H1 (cell line): ENCODE measurements at regions not wholly inside any gene's neighbourhood (a gene's known extent, or its start where the extent isn't known, plus 50 kb on each side); places are given as distances from the start of the nearest gene placed in this dataset.

ENCODE experiments used
- CTCF ChIA-PET: fragments of 300-600 bp; sonication (Branson Sonifier 250); formaldehyde crosslinking; loops from one replicate; lab custom pipeline; 2021; ENCODE audit not compliant: partially characterized antibody; lab: Charles Lee
- POLR2A ChIA-PET: fragments of 300-600 bp; sonication (Branson Sonifier 250); formaldehyde crosslinking; loops from one replicate; lab custom pipeline; 2021; ENCODE audit warnings: inconsistent platforms; ENCODE audit not compliant: partially characterized antibody; lab: Charles Lee
- DNase-seq, 2 experiments: peaks; one replicate each; pipeline versions ENCODE4 v3.0.0 to v3.0.0-alpha.2; 2010 to 2022; ENCODE audit warnings: low spot score in 2 of 2, low read depth in 1 of 2, mixed read lengths in 1 of 2
- FAIRE-seq: peaks from 2 replicates; lab custom pipeline; 2011; peaks lifted over from hg19 to GRCh38; lab: Jason Lieb, UNC
- H2AFZ ChIP-seq: 2 replicates; pipeline ENCODE4 v1.8.1; 2012; ENCODE audit warnings: low read length, inconsistent platforms
- H2AK5ac ChIP-seq: 2 replicates; pipeline ENCODE4 v1.6.1; 2013; ENCODE audit warnings: low read depth, low read length
- H2BK120ac ChIP-seq: replicated peaks from 2 replicates; pipeline ENCODE3; 2013; ENCODE audit warnings: low read depth, low read length, inconsistent platforms
- H2BK12ac ChIP-seq: 2 replicates; pipeline ENCODE4 v1.6.1; 2013; ENCODE audit warnings: low read depth, low read length
- H2BK15ac ChIP-seq: 2 replicates; pipeline ENCODE4 v1.6.1; 2013; ENCODE audit warnings: low read length
- H2BK20ac ChIP-seq: 2 replicates; pipeline ENCODE4 v1.6.1; 2013; ENCODE audit warnings: low read length
- H2BK5ac ChIP-seq: 2 replicates; pipeline ENCODE4 v1.6.1; 2013; ENCODE audit warnings: low read depth, low read length
- H3K14ac ChIP-seq: 2 replicates; pipeline ENCODE4 v1.6.1; 2013; ENCODE audit warnings: inconsistent platforms; ENCODE audit not compliant: insufficient read length
- H3K18ac ChIP-seq: 2 replicates; pipeline ENCODE4 v1.6.1; 2013; ENCODE audit warnings: low read length; ENCODE audit errors: extremely low read depth
- H3K23ac ChIP-seq: 2 replicates; pipeline ENCODE4 v1.6.1; 2013; ENCODE audit warnings: inconsistent platforms; ENCODE audit not compliant: insufficient read length
- H3K23me2 ChIP-seq: 2 replicates; pipeline ENCODE4 v1.6.1; 2013; ENCODE audit warnings: low read depth, low read length
- H3K27ac ChIP-seq: 2 replicates; pipeline ENCODE4 v1.6.1; 2011; ENCODE audit warnings: low read depth, low read length, inconsistent platforms
- H3K27me3 ChIP-seq, 4 experiments: replicated peaks in 1 of 4; 1 replicate in 1 of 4; 2 replicates in 3 of 4; pipeline versions ENCODE4 v1.6.1 to v1.8.1; 2011 to 2013; ENCODE audit warnings: low read length in 3 of 4, mild to moderate bottlenecking in 3 of 4, inconsistent platforms in 2 of 4, mixed read lengths in 2 of 4, moderate library complexity in 1 of 4; ENCODE audit not compliant: control insufficient read depth in 3 of 4, insufficient read depth in 3 of 4; ENCODE audit errors: extremely low read depth in 1 of 4
- H3K36me3 ChIP-seq, 4 experiments: 2 replicates each; pipeline versions ENCODE4 v1.6.1 to v1.8.1; 2011 to 2013; ENCODE audit warnings: mild to moderate bottlenecking in 4 of 4, low read length in 3 of 4, moderate library complexity in 2 of 4, control low read depth in 1 of 4, inconsistent platforms in 1 of 4; ENCODE audit not compliant: insufficient read depth in 4 of 4, control insufficient read depth in 2 of 4
- H3K4ac ChIP-seq: replicated peaks from 2 replicates; pipeline ENCODE3; 2013; ENCODE audit warnings: low read length, low read depth, mixed read lengths, inconsistent platforms; ENCODE audit not compliant: insufficient read length
- H3K4me1 ChIP-seq, 4 experiments: replicated peaks in 1 of 4; 1 replicate in 1 of 4; 2 replicates in 3 of 4; pipeline versions ENCODE4 v1.6.1 to v1.8.1; 2011 to 2013; ENCODE audit warnings: low read length in 3 of 4, inconsistent platforms in 2 of 4, mixed read lengths in 1 of 4; ENCODE audit not compliant: insufficient read depth in 4 of 4, control insufficient read depth in 3 of 4
- H3K4me2 ChIP-seq, 2 experiments: 2 replicates each; pipeline versions ENCODE4 v1.6.1 to v1.8.1; 2011 to 2013; ENCODE audit warnings: low read depth in 2 of 2, low read length in 2 of 2, control low read depth in 1 of 2, inconsistent platforms in 1 of 2, mild to moderate bottlenecking in 1 of 2; ENCODE audit not compliant: insufficient read depth in 1 of 2
- H3K4me3 ChIP-seq, 4 experiments: fragments of 200-600, 300-600 bp in 1 of 4; sonication (generic), shearing (Covaris generic), sonication (Bioruptor Twin) in 1 of 4; 2 replicates each; pipeline versions ENCODE4 v1.5.1 to v1.8.1; 2011 to 2016; ENCODE audit warnings: low read length in 4 of 4, low read depth in 3 of 4, control low read depth in 2 of 4, inconsistent platforms in 2 of 4, mild to moderate bottlenecking in 2 of 4, mixed read lengths in 1 of 4, moderate library complexity in 1 of 4; ENCODE audit not compliant: insufficient read depth in 2 of 4; ENCODE audit errors: extremely low read depth in 1 of 4
- H3K56ac ChIP-seq: replicated peaks from 2 replicates; pipeline ENCODE3; 2013; ENCODE audit warnings: low read depth, mild to moderate bottlenecking, mixed read lengths, low read length, inconsistent platforms; ENCODE audit not compliant: insufficient read length
- H3K79me1 ChIP-seq: 2 replicates; pipeline ENCODE4 v1.6.1; 2013; ENCODE audit warnings: low read depth, low read length, control low read depth
- H3K79me2 ChIP-seq, 2 experiments: 2 replicates each; pipeline versions ENCODE4 v1.6.1 to v1.8.1; 2012 to 2013; ENCODE audit warnings: low read length in 2 of 2, mild to moderate bottlenecking in 2 of 2, inconsistent platforms in 1 of 2; ENCODE audit not compliant: insufficient read depth in 2 of 2, control insufficient read depth in 1 of 2
- H3K9ac ChIP-seq, 4 experiments: replicated peaks in 1 of 4; 1 replicate in 1 of 4; 2 replicates in 3 of 4; pipeline versions ENCODE4 v1.6.1 to v1.8.1; 2011 to 2013; ENCODE audit warnings: low read depth in 3 of 4, low read length in 3 of 4, control low read depth in 2 of 4, mild to moderate bottlenecking in 2 of 4, moderate library complexity in 2 of 4, inconsistent platforms in 1 of 4; ENCODE audit errors: extremely low read depth in 1 of 4
- H3K9me3 ChIP-seq, 2 experiments: 2 replicates each; pipeline versions ENCODE4 v1.6.1 to v1.8.1; 2012 to 2013; ENCODE audit warnings: mild to moderate bottlenecking in 2 of 2, moderate library complexity in 2 of 2, control low read depth in 1 of 2, inconsistent platforms in 1 of 2, low read depth in 1 of 2, low read length in 1 of 2, mixed read lengths in 1 of 2; ENCODE audit not compliant: insufficient read depth in 2 of 2
- H4K20me1 ChIP-seq, 2 experiments: replicated peaks in 1 of 2; 2 replicates each; pipeline versions ENCODE3 to v1.8.1; 2011 to 2013; ENCODE audit warnings: inconsistent platforms in 2 of 2, low read length in 2 of 2, mild to moderate bottlenecking in 1 of 2; ENCODE audit not compliant: insufficient read depth in 2 of 2, control insufficient read depth in 1 of 2
- H4K5ac ChIP-seq: 2 replicates; pipeline ENCODE4 v1.6.1; 2013; ENCODE audit warnings: low read length, low read depth, mixed read lengths, inconsistent platforms; ENCODE audit not compliant: insufficient read length
- H4K8ac ChIP-seq: 2 replicates; pipeline ENCODE4 v1.8.0; 2013; ENCODE audit warnings: mild to moderate bottlenecking, moderate library complexity, low read length, inconsistent platforms; ENCODE audit not compliant: insufficient read depth; ENCODE audit errors: extremely low read depth
- H4K91ac ChIP-seq: replicated peaks from 2 replicates; pipeline ENCODE3; 2013; ENCODE audit warnings: low read length, mixed read lengths, inconsistent platforms; ENCODE audit not compliant: insufficient read length
- CHD1 ChIP-seq: IDR thresholded peaks from 2 replicates; pipeline ENCODE4 v1.6.1; 2012; ENCODE audit warnings: low read depth, low read length, improper control_type of control experiment
- FOSL1 ChIP-seq: IDR thresholded peaks from 2 replicates; pipeline ENCODE4 v1.6.1; 2011; ENCODE audit warnings: mild to moderate bottlenecking, low read depth, low read length, moderate library complexity; ENCODE audit not compliant: insufficient read depth
- KDM4A ChIP-seq: IDR thresholded peaks from one replicate; pipeline ENCODE4 v1.7.1; 2012; ENCODE audit warnings: low read depth, mild to moderate bottlenecking, moderate library complexity, low read length, inconsistent platforms; ENCODE audit not compliant: severe bottlenecking
- NANOG ChIP-seq: IDR thresholded peaks from 2 replicates; pipeline ENCODE4 v1.6.1; 2011; ENCODE audit warnings: low read length, low read depth, mild to moderate bottlenecking, inconsistent platforms; ENCODE audit not compliant: insufficient read depth, poor library complexity, severe bottlenecking
- POLR2AphosphoS5 ChIP-seq: IDR thresholded peaks from 2 replicates; pipeline ENCODE4 v1.6.1; 2011; ENCODE audit warnings: low read depth, low read length
- POU5F1 ChIP-seq: IDR thresholded peaks from 2 replicates; pipeline ENCODE4 v1.6.1; 2011; ENCODE audit warnings: low read depth, mild to moderate bottlenecking, low read length, moderate library complexity
- WGBS, 2 experiments: shearing (Covaris generic) in 1 of 2; methylation state at CpG; one replicate each; pipeline versions ENCODE4 v1.1.6 to v1.1.7; 2013 to 2015; ENCODE audit warnings: low lambda C conversion rate in 2 of 2, mixed read lengths in 2 of 2, inconsistent platforms in 1 of 2, low coverage in 1 of 2, missing lambda C conversion rate in 1 of 2; ENCODE audit not compliant: insufficient replicate concordance in 2 of 2, insufficient coverage in 1 of 2, insufficient read length in 1 of 2; ENCODE audit errors: extremely low coverage in 1 of 2, missing lambda C conversion rate in 1 of 2; 5-methylcytosine and 5-hydroxymethylcytosine counted together
- TF ChIP-seq, protein P1 (sequence below): IDR thresholded peaks from 2 replicates; pipeline ENCODE4 v1.6.1; 2011; ENCODE audit warnings: low read depth, mild to moderate bottlenecking, low read length; ENCODE audit not compliant: insufficient read depth
- TF ChIP-seq, protein P2 (sequence below): IDR thresholded peaks from 2 replicates; pipeline ENCODE4 v1.6.1; 2011; ENCODE audit warnings: low read length, improper control_type of control experiment

DNA sequence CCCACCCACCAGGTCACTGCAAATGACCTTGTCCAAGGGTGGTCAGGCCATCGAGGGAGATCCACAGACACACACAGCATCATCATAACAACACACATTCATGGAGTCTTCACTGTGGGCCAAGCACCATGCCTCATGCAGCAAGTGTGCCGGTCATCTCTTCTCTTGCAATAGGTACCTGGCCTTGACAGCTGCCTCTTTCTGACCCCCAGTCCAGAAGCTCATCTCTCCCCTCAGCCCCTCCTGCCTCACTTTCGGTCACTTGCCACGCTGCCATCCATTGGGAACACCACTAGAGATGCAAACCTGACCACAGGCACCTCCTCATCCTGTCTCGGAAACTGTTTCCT is 75.9 kb downstream of the OAT start:
- Histone ChIP-seq H2AK5ac (no peak overlapping the region), H4K5ac (no peak overlapping the region), H3K4me2 (no peak overlapping the region), H2BK120ac (no peak overlapping the region), H3K18ac (no peak overlapping the region), H3K4me1 (no peaks in the 10 kb centered on the region), H3K23me2 (no peaks in the 10 kb centered on the region; the same call in 1 of the 2 replicates), H2BK12ac (no peak overlapping the region), H3K23ac (no peak overlapping the region), H3K27ac (no peak overlapping the region), H3K9me3 (no peaks in the 10 kb centered on the region), H3K4me3 (no peak overlapping the region), H3K27me3 (no peaks in the 10 kb centered on the region), H3K79me2 (no peaks in the 10 kb centered on the region), H4K20me1 (no peaks in the 10 kb centered on the region), H3K9ac (no peak overlapping the region), H2BK20ac (no peak overlapping the region), H3K56ac (no peak overlapping the region), H4K8ac (no peak overlapping the region), H3K14ac (no peak overlapping the region), H4K91ac (no peak overlapping the region), H3K4ac (no peak overlapping the region), H3K36me3 (no peaks in the 10 kb centered on the region), H2BK5ac (0 out of 2 replicates have a peak overlapping the region, but pooled peaks have one; percentile 38), H2BK15ac (no peak overlapping the region), H3K79me1 (no peaks in the 10 kb centered on the region), H2AFZ (no peak overlapping the region)
- TF ChIP-seq, protein P1, sequence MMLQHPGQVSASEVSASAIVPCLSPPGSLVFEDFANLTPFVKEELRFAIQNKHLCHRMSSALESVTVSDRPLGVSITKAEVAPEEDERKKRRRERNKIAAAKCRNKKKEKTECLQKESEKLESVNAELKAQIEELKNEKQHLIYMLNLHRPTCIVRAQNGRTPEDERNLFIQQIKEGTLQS = no peak
- TF ChIP-seq KDM4A (no peak), CHD1 (no peak), POLR2AphosphoS5 (no peak), NANOG (no peak), POU5F1 (no peak), FOSL1 (no peak)
- TF ChIP-seq, protein P2, sequence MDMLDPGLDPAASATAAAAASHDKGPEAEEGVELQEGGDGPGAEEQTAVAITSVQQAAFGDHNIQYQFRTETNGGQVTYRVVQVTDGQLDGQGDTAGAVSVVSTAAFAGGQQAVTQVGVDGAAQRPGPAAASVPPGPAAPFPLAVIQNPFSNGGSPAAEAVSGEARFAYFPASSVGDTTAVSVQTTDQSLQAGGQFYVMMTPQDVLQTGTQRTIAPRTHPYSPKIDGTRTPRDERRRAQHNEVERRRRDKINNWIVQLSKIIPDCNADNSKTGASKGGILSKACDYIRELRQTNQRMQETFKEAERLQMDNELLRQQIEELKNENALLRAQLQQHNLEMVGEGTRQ = no peak
- DNase-seq (no peak), FAIRE-seq (no peak)
- CTCF ChIA-PET = interaction anchor here (0.6 kb wide), 1 partner anchor 526 kb away, joined by 3 read pairs; no protein-coding TSS in a partner anchor
- POLR2A ChIA-PET = no interaction called here
- WGBS, 2 experiments = 92% methylated on average over 5 of the region's 5 CpGs; no CpG with 5 or more reads in 1 of the 2 experiments
